HEK293T (cell line): ENCODE measurements at regions not wholly inside any gene's neighbourhood (a gene's known extent, or its start where the extent isn't known, plus 50 kb on each side); places are given as distances from the start of the nearest gene placed in this dataset.

Experiments
- HDGF ChIP-seq: fragments of 450-650 bp; IDR thresholded peaks from 2 replicates; pipeline ENCODE4 v1.6.1; 2017; ENCODE audit warnings: antibody characterized with exemption, borderline replicate concordance
- SUZ12 ChIP-seq: fragments of 450-650 bp; IDR thresholded peaks from 2 replicates; pipeline ENCODE4 v1.6.1; 2016; ENCODE audit warnings: mild to moderate bottlenecking
- TARDBP ChIP-seq: fragments of 450-650 bp; IDR thresholded peaks from 2 replicates; pipeline ENCODE4 v1.6.1; 2016

DNA sequence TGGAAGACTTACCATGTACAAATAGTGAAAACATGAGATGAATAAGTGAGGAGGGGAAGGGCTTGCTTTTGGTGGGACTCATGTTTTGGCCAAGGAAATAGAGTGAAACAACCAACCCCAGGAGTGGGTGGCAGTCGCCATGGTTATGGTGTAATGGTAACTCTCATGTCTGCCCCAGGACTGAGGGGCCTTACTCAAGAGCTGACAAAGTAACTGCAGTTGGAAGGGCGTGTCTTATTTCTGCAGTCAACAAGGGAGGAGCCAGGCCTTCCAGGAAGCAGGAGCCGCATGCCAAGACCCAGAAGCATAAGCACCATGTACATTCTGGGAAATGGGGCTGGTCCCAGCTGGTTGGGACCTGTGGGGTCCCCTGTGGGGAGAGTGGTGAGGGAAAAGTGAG is 108.5 kb downstream of the UNC5CL start:
- no peak for TF ChIP-seq TARDBP
- no peak for TF ChIP-seq SUZ12
- no peak for TF ChIP-seq HDGF
